Lung (tissue), 11 donors: ENCODE measurements at regions not wholly inside any gene's neighbourhood (a gene's known extent, or its start where the extent isn't known, plus 50 kb on each side); places are given as distances from the start of the nearest gene placed in this dataset.

Experiments
- ATAC-seq: fragments of 200-7000 bp; cut with Tn5 transposase; one replicate; pipeline ENCODE4 v1.9.1; 2020; ENCODE audit warnings: moderate number of reproducible peaks; ENCODE audit not compliant: insufficient read depth, low FRiP score
- DNase-seq, 3 donors: peaks; one replicate each; pipeline ENCODE4 v3.0.0-alpha.2; 2013 to 2017
- H3K27ac ChIP-seq, 2 donors: one replicate each; pipeline ENCODE4 v1.5.1; 2013; ENCODE audit warnings: mild to moderate bottlenecking in 2 of 2, moderate library complexity in 2 of 2, control low read depth in 1 of 2, inconsistent platforms in 1 of 2, low read depth in 1 of 2, low read length in 1 of 2
- H3K27me3 ChIP-seq, 3 donors: one replicate each; pipeline ENCODE4 v1.5.1; 2013; ENCODE audit warnings: low read length in 2 of 3; ENCODE audit not compliant: control insufficient read depth in 3 of 3, insufficient read depth in 3 of 3
- H3K36me3 ChIP-seq, 4 donors: one replicate each; pipeline ENCODE4 v1.5.1; 2013; ENCODE audit warnings: low read length in 4 of 4, mild to moderate bottlenecking in 1 of 4, moderate library complexity in 1 of 4; ENCODE audit not compliant: control insufficient read depth in 4 of 4, insufficient read depth in 4 of 4
- H3K4me1 ChIP-seq, 5 donors: one replicate each; pipeline ENCODE4 v1.5.1; 2013; ENCODE audit warnings: low read length in 5 of 5, mild to moderate bottlenecking in 2 of 5, moderate library complexity in 1 of 5; ENCODE audit not compliant: control insufficient read depth in 5 of 5, insufficient read depth in 5 of 5
- H3K4me3 ChIP-seq: one replicate; pipeline ENCODE4 v1.5.1; 2013; ENCODE audit warnings: mild to moderate bottlenecking, control low read depth, moderate library complexity
- H3K9ac ChIP-seq, 2 donors: one replicate each; pipeline ENCODE4 v1.5.1; 2013; ENCODE audit warnings: low read length in 2 of 2, control low read depth in 1 of 2; ENCODE audit not compliant: insufficient read depth in 1 of 2
- H3K9me3 ChIP-seq, 4 donors: one replicate each; pipeline ENCODE4 v1.5.1; 2013; ENCODE audit warnings: low read length in 3 of 4, mild to moderate bottlenecking in 1 of 4, moderate library complexity in 1 of 4; ENCODE audit not compliant: control insufficient read depth in 4 of 4, insufficient read depth in 3 of 4
- WGBS, 2 donors: extraction: QIAGEN DNeasy Blood & Tissue Kit; methylation state at CpG; one replicate each; pipeline ENCODE4 v1.1.7; 2013; 5-methylcytosine and 5-hydroxymethylcytosine counted together
- TF ChIP-seq, protein P1 (sequence below): IDR thresholded peaks from 2 replicates; pipeline ENCODE4 v1.5.1; 2012; ENCODE audit warnings: mild to moderate bottlenecking; ENCODE audit errors: control extremely low read depth, extremely low read depth
- donor health status: control.
- donor health status: control.
- donor health status: Bipolar disorder and iron deficiency.
- donor health status: healthy.
- donor health status: DM: yes; HTN: yes; CAD: no.

DNA sequence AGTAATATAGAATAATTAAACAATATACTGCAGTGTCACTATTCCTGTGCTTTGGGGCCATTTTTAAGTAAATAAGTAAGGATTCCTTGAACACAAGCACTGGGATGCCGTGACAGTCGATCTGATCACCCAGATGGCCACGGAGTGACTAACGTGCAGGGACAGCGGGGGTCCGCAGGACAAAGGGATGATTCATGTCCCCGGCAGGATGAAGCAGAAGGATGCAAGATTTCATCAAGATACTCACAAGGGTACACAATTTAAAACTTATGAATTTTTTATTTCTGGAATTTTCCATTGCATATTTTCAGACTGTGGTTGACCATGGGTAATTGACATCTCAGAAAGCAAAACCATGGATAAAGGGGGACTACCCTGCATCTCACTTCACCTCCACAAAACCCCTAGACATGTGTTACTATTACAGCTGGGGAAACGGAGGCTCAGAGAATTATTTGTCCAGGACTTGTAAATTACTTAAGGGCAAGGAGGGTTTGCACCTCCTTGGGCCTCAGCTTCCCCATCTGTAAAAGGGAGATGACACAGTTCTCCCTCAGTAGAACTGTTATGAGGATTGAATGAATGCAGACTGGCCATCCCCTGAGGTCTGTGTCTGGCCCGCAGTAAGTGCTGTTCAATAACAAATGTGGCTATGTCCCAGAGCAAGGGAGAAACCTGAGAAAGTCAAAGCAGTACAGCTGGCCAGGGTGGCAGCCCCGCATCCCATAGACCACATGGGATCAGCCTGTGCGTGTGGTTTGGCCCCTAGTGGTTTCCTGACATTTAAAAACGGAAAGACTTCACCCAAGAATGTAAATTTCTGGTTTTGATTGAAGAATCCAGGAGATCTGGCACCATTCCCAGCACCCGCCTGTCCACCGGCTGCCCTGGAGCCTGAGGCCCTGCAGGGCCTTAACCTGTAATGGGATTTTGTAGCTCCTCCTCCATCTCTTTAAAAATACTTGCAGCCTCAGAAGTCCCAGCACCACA is 235.5 kb downstream of the BMP7 start:
- Histone ChIP-seq H3K4me3 (no peak overlapping the region), H3K36me3 (no peaks in the 10 kb centered on the region), H3K27ac (no peak overlapping the region), H3K27me3 (peaks cover 0 to 5% (median 0%) of the 10 kb centered on the region in 3 donors), H3K9me3 (peaks cover 0 to 11% (median 6%) of the 10 kb centered on the region in 4 donors), H3K4me1 (peaks cover 0 to 10% (median 0%) of the 10 kb centered on the region in 5 donors), H3K9ac (no peak overlapping the region)
- 54 to 55% methylated on average over 14 of the region's 14 CpGs for WGBS, 2 donors
- TF ChIP-seq, protein P1, sequence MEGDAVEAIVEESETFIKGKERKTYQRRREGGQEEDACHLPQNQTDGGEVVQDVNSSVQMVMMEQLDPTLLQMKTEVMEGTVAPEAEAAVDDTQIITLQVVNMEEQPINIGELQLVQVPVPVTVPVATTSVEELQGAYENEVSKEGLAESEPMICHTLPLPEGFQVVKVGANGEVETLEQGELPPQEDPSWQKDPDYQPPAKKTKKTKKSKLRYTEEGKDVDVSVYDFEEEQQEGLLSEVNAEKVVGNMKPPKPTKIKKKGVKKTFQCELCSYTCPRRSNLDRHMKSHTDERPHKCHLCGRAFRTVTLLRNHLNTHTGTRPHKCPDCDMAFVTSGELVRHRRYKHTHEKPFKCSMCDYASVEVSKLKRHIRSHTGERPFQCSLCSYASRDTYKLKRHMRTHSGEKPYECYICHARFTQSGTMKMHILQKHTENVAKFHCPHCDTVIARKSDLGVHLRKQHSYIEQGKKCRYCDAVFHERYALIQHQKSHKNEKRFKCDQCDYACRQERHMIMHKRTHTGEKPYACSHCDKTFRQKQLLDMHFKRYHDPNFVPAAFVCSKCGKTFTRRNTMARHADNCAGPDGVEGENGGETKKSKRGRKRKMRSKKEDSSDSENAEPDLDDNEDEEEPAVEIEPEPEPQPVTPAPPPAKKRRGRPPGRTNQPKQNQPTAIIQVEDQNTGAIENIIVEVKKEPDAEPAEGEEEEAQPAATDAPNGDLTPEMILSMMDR = no peak
- peak in 2 of 3 donors; percentile 37 to 52 for DNase-seq
- no peak for ATAC-seq

DNA sequence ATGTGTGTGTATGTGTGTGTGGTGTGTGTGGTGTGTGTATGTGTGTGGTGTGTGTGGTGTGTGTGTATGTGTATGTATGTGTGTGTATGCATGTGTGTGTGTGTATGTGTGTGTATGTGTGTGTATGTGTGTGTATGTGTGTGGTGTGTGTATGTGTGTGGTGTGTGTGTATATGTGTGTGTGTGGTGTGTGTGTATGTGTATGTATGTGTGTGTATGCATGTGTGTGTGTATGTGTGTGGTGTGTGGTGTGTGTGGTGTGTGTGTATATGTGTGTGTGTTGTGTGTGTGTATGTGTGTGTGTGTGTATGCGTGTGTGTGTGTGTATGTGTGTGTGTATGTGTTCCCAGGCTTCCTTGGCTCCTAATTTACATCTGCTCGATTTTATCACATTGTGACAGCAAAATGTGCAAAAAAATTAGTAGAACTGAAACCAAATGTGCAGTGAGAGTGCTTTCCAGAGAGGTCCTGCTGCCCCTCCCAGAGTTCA is 234.5 kb downstream of the BMP7 start:
- DNase-seq (no peak), ATAC-seq (no peak)
- H3K9me3 ChIP-seq = peaks cover 0 to 11% (median 6%) of the 10 kb centered on the region in 4 donors
- H3K4me1 ChIP-seq = peaks cover 0 to 10% (median 0%) of the 10 kb centered on the region in 5 donors
- H3K4me3 ChIP-seq = no peak overlapping the region
- H3K27me3 ChIP-seq = peaks cover 0 to 5% (median 0%) of the 10 kb centered on the region in 3 donors
- no peak overlapping the region for H3K27ac ChIP-seq
- H3K9ac ChIP-seq = no peak overlapping the region
- 63 to 69% methylated on average over 2 of the region's 2 CpGs for WGBS, 2 donors
- H3K36me3 ChIP-seq = no peaks in the 10 kb centered on the region
- TF ChIP-seq, protein P1 = no peak

DNA sequence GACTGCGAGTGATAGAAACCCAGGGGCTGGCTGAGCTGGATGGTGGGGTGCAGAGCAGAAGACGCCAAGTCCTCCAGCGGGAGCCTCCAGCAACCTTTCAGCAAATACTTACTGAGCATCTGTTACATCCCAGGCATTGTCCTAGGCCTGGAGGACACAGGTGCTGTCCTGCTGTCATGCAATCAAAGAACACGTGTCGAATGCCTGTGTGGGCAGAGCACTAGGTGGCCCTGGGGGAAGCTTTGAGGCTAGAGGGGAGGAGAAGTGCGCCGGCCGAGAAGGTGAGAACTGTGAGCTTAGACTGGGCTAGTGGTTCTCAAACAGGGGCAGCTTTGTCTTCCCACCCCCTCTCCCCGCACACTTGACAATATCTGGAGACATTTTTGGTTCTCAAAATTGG is 233.6 kb downstream of the BMP7 start:
- peaks cover 0 to 5% (median 0%) of the 10 kb centered on the region in 3 donors for H3K27me3 ChIP-seq
- no peak for ATAC-seq
- WGBS, 2 donors = 81 to 91% methylated on average over 9 of the region's 9 CpGs
- no peak overlapping the region for H3K9ac ChIP-seq
- H3K9me3 ChIP-seq = peaks cover 0 to 11% (median 6%) of the 10 kb centered on the region in 4 donors
- no peak overlapping the region for H3K4me3 ChIP-seq
- no peak for DNase-seq
- H3K4me1 ChIP-seq = peaks cover 0 to 10% (median 0%) of the 10 kb centered on the region in 5 donors
- H3K27ac ChIP-seq = no peak overlapping the region
- H3K36me3 ChIP-seq = no peaks in the 10 kb centered on the region
- TF ChIP-seq, protein P1 = no peak
